Astrocyte of the cerebellum (primary cell): ENCODE measurements at regions not wholly inside any gene's neighbourhood (a gene's known extent, or its start where the extent isn't known, plus 50 kb on each side); places are given as distances from the start of the nearest gene placed in this dataset.

Source experiments
- DNase-seq: peaks from one replicate; pipeline ENCODE4 v3.0.0-alpha.2; 2011; ENCODE audit warnings: low read depth
- H3K4me3 ChIP-seq: 2 replicates; pipeline ENCODE4 v1.5.1; 2011; ENCODE audit warnings: mild to moderate bottlenecking, low read depth, low read length, moderate library complexity
- in situ Hi-C: cut with HindIII; loops from 2 replicates; pipeline ENCODE4 v1.10.0; 2017; ENCODE audit warnings: low sequenced_read_pairs
- TF ChIP-seq, protein P1 (sequence below): IDR thresholded peaks from 2 replicates; pipeline ENCODE4 v1.5.1; 2012; ENCODE audit warnings: low read length, low read depth, moderate library complexity, mild to moderate bottlenecking; ENCODE audit errors: missing control alignments

GRCh38 chr9:135353935-135354334 is 125.6 kb upstream of the PPP1R26 start:
- no peak for DNase-seq
- in situ Hi-C loops = no loop called here
- H3K4me3 ChIP-seq = no peak overlapping the region
- TF ChIP-seq, protein P1, sequence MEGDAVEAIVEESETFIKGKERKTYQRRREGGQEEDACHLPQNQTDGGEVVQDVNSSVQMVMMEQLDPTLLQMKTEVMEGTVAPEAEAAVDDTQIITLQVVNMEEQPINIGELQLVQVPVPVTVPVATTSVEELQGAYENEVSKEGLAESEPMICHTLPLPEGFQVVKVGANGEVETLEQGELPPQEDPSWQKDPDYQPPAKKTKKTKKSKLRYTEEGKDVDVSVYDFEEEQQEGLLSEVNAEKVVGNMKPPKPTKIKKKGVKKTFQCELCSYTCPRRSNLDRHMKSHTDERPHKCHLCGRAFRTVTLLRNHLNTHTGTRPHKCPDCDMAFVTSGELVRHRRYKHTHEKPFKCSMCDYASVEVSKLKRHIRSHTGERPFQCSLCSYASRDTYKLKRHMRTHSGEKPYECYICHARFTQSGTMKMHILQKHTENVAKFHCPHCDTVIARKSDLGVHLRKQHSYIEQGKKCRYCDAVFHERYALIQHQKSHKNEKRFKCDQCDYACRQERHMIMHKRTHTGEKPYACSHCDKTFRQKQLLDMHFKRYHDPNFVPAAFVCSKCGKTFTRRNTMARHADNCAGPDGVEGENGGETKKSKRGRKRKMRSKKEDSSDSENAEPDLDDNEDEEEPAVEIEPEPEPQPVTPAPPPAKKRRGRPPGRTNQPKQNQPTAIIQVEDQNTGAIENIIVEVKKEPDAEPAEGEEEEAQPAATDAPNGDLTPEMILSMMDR = no peak

GRCh38 chr9:135355521-135356011 is 124.0 kb upstream of the PPP1R26 start:
- no peak for DNase-seq
- H3K4me3 ChIP-seq = no peak overlapping the region
- in situ Hi-C loops = no loop called here
- TF ChIP-seq, protein P1 = no peak

DNA sequence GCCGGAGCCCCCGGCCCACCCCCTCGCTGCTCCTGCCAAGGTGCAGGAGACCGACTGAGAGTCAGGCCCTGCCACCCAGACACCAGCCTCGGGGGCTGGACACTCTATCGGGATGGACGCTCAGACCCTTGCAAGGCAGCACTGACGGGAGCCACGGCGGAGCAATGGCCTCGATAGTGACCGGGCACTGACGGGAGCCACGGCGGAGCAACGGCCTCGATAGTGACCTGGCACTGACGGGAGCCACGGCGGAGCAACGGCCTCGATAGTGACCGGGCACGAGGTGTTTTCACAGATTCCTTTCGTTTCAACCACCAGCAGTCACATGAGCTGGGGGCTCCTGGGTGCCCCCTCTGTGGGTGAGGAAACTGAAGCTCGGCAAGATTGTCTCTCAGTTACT is 123.6 kb upstream of the PPP1R26 start:
- H3K4me3 ChIP-seq = no peak overlapping the region
- no peak for DNase-seq
- TF ChIP-seq, protein P1 = no peak
- in situ Hi-C loops = no loop called here

DNA sequence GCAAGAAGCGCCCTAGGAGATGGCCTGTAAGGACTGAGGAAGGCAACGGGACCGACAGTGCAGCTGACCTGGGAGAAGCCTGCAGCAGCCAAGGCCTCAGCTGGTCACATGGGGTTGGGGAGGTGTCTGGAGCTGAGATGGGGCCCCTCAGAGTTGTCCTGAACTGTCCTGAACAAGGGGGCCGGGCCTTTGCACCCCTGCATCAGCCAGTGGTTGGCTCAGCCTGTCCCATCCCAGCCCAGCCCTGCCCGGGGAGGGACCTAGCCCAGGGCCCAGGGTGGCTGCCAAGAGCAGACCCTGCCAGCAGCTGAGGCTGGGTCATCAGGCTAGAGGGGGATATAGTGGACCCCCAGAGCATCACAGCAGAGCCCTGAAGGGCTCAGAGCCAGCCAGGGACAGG is 122.8 kb upstream of the PPP1R26 start:
- no peak for DNase-seq
- no peak overlapping the region for H3K4me3 ChIP-seq
- TF ChIP-seq, protein P1 = no peak
- in situ Hi-C loops = no loop called here

DNA sequence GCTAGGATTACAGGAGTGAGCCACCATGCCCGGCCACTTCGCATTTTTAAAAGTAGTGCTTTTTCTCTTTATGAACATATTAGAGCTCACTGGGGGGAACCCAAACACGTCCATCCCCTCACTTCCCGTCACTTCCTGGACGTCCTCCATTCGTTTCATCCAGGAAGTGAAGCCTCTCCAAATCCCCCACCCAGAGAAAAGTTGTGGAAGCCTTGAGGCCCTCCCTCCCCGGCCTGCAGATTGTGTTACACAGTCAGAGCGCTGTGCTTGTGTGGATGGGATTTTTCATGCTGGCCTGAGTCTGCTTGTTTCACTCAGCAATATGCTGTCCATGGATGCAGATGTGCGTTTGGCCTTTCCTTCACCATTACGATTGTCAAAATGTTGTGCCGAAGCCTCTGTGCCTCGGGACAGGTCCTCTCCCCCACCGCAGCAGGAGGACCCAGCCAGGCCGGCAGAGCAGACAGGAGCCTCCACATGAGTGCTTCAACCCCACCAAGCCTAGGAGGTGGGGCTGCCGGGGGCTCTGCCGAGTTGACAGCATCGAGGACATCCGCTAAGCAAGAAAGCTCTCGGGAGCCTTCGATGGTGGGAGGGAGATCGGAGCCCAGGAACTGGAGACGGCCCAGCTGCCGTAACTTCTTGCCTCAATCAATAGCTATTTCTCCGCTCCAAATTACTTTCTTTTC is 121.6 kb upstream of the PPP1R26 start:
- no peak for DNase-seq
- H3K4me3 ChIP-seq = no peak overlapping the region
- TF ChIP-seq, protein P1 = no peak
- in situ Hi-C loops = no loop called here

GRCh38 chr9:135358552-135358940 is 121.0 kb upstream of the PPP1R26 start:
- no peak for DNase-seq
- no peak overlapping the region for H3K4me3 ChIP-seq
- in situ Hi-C loops = no loop called here
- TF ChIP-seq, protein P1 = no peak
